SK-N-SH (cell line): ENCODE measurements at regions not wholly inside any gene's neighbourhood (a gene's known extent, or its start where the extent isn't known, plus 50 kb on each side); places are given as distances from the start of the nearest gene placed in this dataset.

Experiments used
- CTCF ChIA-PET: fragments of 300-600, 350-600 bp; formaldehyde crosslinking; extraction: SDS; loops from one replicate; lab custom pipeline; 2021; lab: Yijun Ruan, JAX
- POLR2A ChIA-PET: fragments of 350-600 bp; sonication (Branson Sonifier 250); formaldehyde crosslinking; extraction: SDS; loops from one replicate; lab custom pipeline; 2020; ENCODE audit warnings: antibody characterized with exemption, inconsistent platforms; lab: Yijun Ruan, JAX
- DNase-seq: peaks from one replicate; pipeline ENCODE4 v3.0.0; 2012
- H2AFZ ChIP-seq: fragments of 200-600 bp; sonication (generic); 2 replicates; pipeline ENCODE4 v1.8.1; 2016; ENCODE audit warnings: antibody characterized with exemption, mild to moderate bottlenecking, low read depth
- H3F3A ChIP-seq: fragments of 200-600 bp; sonication (generic); replicated peaks from 2 replicates; pipeline ENCODE3; 2016; ENCODE audit warnings: antibody characterized with exemption, mild to moderate bottlenecking; ENCODE audit not compliant: insufficient read depth
- H3K27ac ChIP-seq, 2 experiments: fragments of 200-500 bp in 1 of 2; fragments of 200-600 bp in 1 of 2; sonication (Bioruptor generic) in 1 of 2; sonication (generic), shearing (Covaris generic) in 1 of 2; 2 replicates each; pipeline versions ENCODE4 v1.5.1 to v1.6.1; 2014 to 2016; ENCODE audit warnings: low read depth in 2 of 2, inconsistent platforms in 1 of 2, low read length in 1 of 2, mild to moderate bottlenecking in 1 of 2, mixed read lengths in 1 of 2
- H3K27me3 ChIP-seq: fragments of 200-600 bp; sonication (generic), shearing (Covaris generic); 2 replicates; pipeline ENCODE4 v1.6.1; 2016; ENCODE audit warnings: mixed run types; ENCODE audit not compliant: insufficient read depth
- H3K36me3 ChIP-seq, 2 experiments: fragments of 200-500 bp in 1 of 2; fragments of 200-600 bp in 1 of 2; sonication (Bioruptor generic) in 1 of 2; sonication (generic) in 1 of 2; replicated peaks in 1 of 2; 2 replicates each; pipeline versions ENCODE3 to v1.5.1; 2014 to 2016; ENCODE audit warnings: low read length in 1 of 2, mild to moderate bottlenecking in 1 of 2; ENCODE audit not compliant: insufficient read depth in 2 of 2, control insufficient read depth in 1 of 2
- H3K4me1 ChIP-seq, 2 experiments: fragments of 200-500 bp in 1 of 2; fragments of 200-600 bp in 1 of 2; sonication (Bioruptor generic) in 1 of 2; sonication (generic), shearing (Covaris generic) in 1 of 2; 2 replicates each; pipeline versions ENCODE4 v1.5.1 to v1.6.1; 2014 to 2016; ENCODE audit warnings: low read depth in 1 of 2, low read length in 1 of 2, mixed run types in 1 of 2; ENCODE audit not compliant: insufficient read depth in 2 of 2, control insufficient read depth in 1 of 2
- H3K4me2 ChIP-seq: fragments of 200-600 bp; sonication (generic), shearing (Covaris generic); 2 replicates; pipeline ENCODE4 v1.6.1; 2017; ENCODE audit warnings: mixed run types
- H3K4me3 ChIP-seq, 2 experiments: fragments of 200-500 bp in 1 of 2; fragments of 200-600 bp in 1 of 2; sonication (Bioruptor generic) in 1 of 2; sonication (generic), shearing (Covaris generic) in 1 of 2; 2 replicates each; pipeline versions ENCODE4 v1.5.1 to v1.8.1; 2014 to 2016; ENCODE audit warnings: low read depth in 2 of 2, inconsistent platforms in 1 of 2, low read length in 1 of 2, mild to moderate bottlenecking in 1 of 2, mixed read lengths in 1 of 2, moderate library complexity in 1 of 2
- H3K79me2 ChIP-seq: fragments of 200-600 bp; sonication (generic); 2 replicates; pipeline ENCODE4 v1.8.1; 2017; ENCODE audit warnings: mild to moderate bottlenecking; ENCODE audit not compliant: insufficient read depth
- H3K9ac ChIP-seq: fragments of 200-600 bp; sonication (generic); 2 replicates; pipeline ENCODE4 v1.6.1; 2017; ENCODE audit warnings: mixed run types
- H3K9me2 ChIP-seq: fragments of 200-600 bp; sonication (generic); 2 replicates; pipeline ENCODE4 v1.6.1; 2017; ENCODE audit warnings: mixed run types
- H3K9me3 ChIP-seq: fragments of 200-600 bp; sonication (generic); 2 replicates; pipeline ENCODE4 v1.6.1; 2017; ENCODE audit warnings: mixed run types, mild to moderate bottlenecking, moderate library complexity
- H4K20me1 ChIP-seq: fragments of 200-600 bp; sonication (generic); 2 replicates; pipeline ENCODE4 v1.6.1; 2017; ENCODE audit warnings: mild to moderate bottlenecking, mixed run types; ENCODE audit not compliant: insufficient read depth
- EZH2phosphoT487 ChIP-seq: fragments of 200-600 bp; sonication (generic); IDR thresholded peaks from 2 replicates; pipeline ENCODE4 v1.6.1; 2017; ENCODE audit warnings: low read depth, mixed run types, mild to moderate bottlenecking, antibody characterized with exemption, moderate library complexity, borderline replicate concordance
- FOSL2 ChIP-seq: IDR thresholded peaks from 2 replicates; pipeline ENCODE4 v1.4.0; 2012; ENCODE audit warnings: low read depth, mild to moderate bottlenecking, moderate library complexity, borderline replicate concordance
- FOXJ3 ChIP-seq: sonication (generic); formaldehyde crosslinking; IDR thresholded peaks from 2 replicates; pipeline ENCODE4 v1.5.1; 2020; ENCODE audit warnings: mild to moderate bottlenecking, missing genetic modification reagents
- FOXM1 ChIP-seq: IDR thresholded peaks from 2 replicates; pipeline ENCODE4 v1.4.0; 2012; ENCODE audit warnings: low read depth, mild to moderate bottlenecking
- IRF3 ChIP-seq: fragments of 150-350 bp; IDR thresholded peaks from 2 replicates; pipeline ENCODE4 v1.6.1; 2016; ENCODE audit warnings: mild to moderate bottlenecking, low read depth, low read length
- MEF2A ChIP-seq: IDR thresholded peaks from 2 replicates; pipeline ENCODE4 v1.4.0; 2012; ENCODE audit warnings: low read depth, borderline replicate concordance
- NFIC ChIP-seq: IDR thresholded peaks from 2 replicates; pipeline ENCODE4 v1.4.0; 2012; ENCODE audit warnings: borderline replicate concordance
- PBX3 ChIP-seq: IDR thresholded peaks from 2 replicates; pipeline ENCODE4; 2012
- RAD21 ChIP-seq: IDR thresholded peaks from 2 replicates; pipeline ENCODE4 v1.6.1; 2012; ENCODE audit warnings: mild to moderate bottlenecking, low read length
- SIN3A ChIP-seq: IDR thresholded peaks from 2 replicates; pipeline ENCODE4 v1.6.1; 2012; ENCODE audit warnings: low read depth, mild to moderate bottlenecking, low read length, moderate library complexity, borderline replicate concordance
- SMC3 ChIP-seq: IDR thresholded peaks from 2 replicates; pipeline ENCODE4 v1.6.1; 2012; ENCODE audit warnings: low read depth, low read length, improper control_type of control experiment
- TAF1 ChIP-seq: IDR thresholded peaks from 2 replicates; pipeline ENCODE4 v1.6.1; 2012; ENCODE audit warnings: low read depth, mild to moderate bottlenecking, low read length, moderate library complexity, borderline replicate concordance
- TCF12 ChIP-seq: IDR thresholded peaks from 2 replicates; pipeline ENCODE4 v1.4.0; 2012
- TEAD4 ChIP-seq: IDR thresholded peaks from 2 replicates; pipeline ENCODE4 v1.4.0; 2012; ENCODE audit warnings: mild to moderate bottlenecking, borderline replicate concordance; ENCODE audit not compliant: insufficient read depth
- USF1 ChIP-seq: IDR thresholded peaks from 2 replicates; pipeline ENCODE4 v1.4.0; 2012; ENCODE audit warnings: low read depth, borderline replicate concordance
- YY1 ChIP-seq: IDR thresholded peaks from 2 replicates; pipeline ENCODE4 v1.4.0; 2012; ENCODE audit warnings: low read depth, mild to moderate bottlenecking
- WGBS: methylation state at CpG from one replicate; pipeline ENCODE4 v1.1.6; 2017; ENCODE audit warnings: low lambda C conversion rate; 5-methylcytosine and 5-hydroxymethylcytosine counted together
- TF ChIP-seq, protein P1 (sequence below): IDR thresholded peaks from 2 replicates; pipeline ENCODE4 v1.4.0; 2012; ENCODE audit warnings: low read depth
- TF ChIP-seq, protein P2 (sequence below): IDR thresholded peaks from 2 replicates; pipeline ENCODE4 v1.6.1; 2012; ENCODE audit warnings: mild to moderate bottlenecking, low read depth, low read length, moderate library complexity

- TF ChIP-seq TEAD4 (no peak), NFIC (no peak), SIN3A (no peak), USF1 (no peak)
- TF ChIP-seq, protein P1, sequence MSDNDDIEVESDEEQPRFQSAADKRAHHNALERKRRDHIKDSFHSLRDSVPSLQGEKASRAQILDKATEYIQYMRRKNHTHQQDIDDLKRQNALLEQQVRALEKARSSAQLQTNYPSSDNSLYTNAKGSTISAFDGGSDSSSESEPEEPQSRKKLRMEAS, result no peak
- TF ChIP-seq, all 33 proteins: peak for 0
These were observed 204.1 kb upstream of the ANK2 start (continued) for GRCh38 chr4:112845386-112845785.

GRCh38 chr4:112847045-112847444, 202.4 kb upstream of the ANK2 start:
- no peaks in the 10 kb centered on the region for H3K9me2 ChIP-seq
- ChIA-PET CTCF (no interaction called here), POLR2A (no interaction called here)
- H4K20me1 ChIP-seq, result no peaks in the 10 kb centered on the region
- H3K9ac ChIP-seq, result no peak overlapping the region
- H3K4me3 ChIP-seq, result no peak overlapping the region
- DNase-seq, result no peak
- WGBS, result 92% methylated on average over 4 of the region's 4 CpGs
- H3K9me3 ChIP-seq, result no peaks in the 10 kb centered on the region
- H3K79me2 ChIP-seq, result no peaks in the 10 kb centered on the region
- TF ChIP-seq NFIC, result no peak
- TF ChIP-seq FOXM1, result no peak
- TF ChIP-seq YY1, result no peak
- TF ChIP-seq TCF12, result no peak
- no peak for TF ChIP-seq IRF3
- no peak for TF ChIP-seq RAD21
- TF ChIP-seq, protein P1, result no peak
- no peak for TF ChIP-seq FOSL2
- TF ChIP-seq TAF1, result no peak
- TF ChIP-seq SMC3, result no peak
- TF ChIP-seq EZH2phosphoT487, result no peak
- no peak overlapping the region for H3K4me2 ChIP-seq
- H3K36me3 ChIP-seq, result no peaks in the 10 kb centered on the region
- H3K4me1 ChIP-seq, result no peaks in the 10 kb centered on the region
- no peaks in the 10 kb centered on the region for H3F3A ChIP-seq
- H2AFZ ChIP-seq, result no peak overlapping the region
- H3K27me3 ChIP-seq, result no peaks in the 10 kb centered on the region
- H3K27ac ChIP-seq, result no peak overlapping the region

DNA sequence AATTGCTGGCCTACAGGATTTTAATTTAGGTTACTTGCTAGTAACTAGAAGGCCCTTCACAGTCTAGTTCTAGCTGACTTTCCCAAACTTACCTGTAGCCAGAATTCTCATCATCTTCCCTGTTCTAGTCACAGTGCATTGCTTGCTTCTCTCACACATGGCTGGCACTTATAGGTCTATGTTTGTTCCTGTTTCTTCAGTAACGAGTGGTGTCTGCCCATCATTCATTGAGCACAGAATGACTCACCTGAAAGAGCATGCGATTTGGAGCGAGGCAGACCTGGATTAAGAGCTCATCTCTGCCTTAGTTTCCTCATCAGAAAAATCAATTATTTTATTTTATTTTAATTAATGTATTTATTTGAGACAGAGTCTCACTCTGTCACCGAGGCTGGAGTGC, 201.7 kb upstream of the ANK2 start:
- Histone ChIP-seq H3K9me3 (no peaks in the 10 kb centered on the region), H3K79me2 (no peaks in the 10 kb centered on the region), H3K4me3 (no peak overlapping the region), H3K4me1 (no peaks in the 10 kb centered on the region), H3K9me2 (no peaks in the 10 kb centered on the region), H3F3A (no peaks in the 10 kb centered on the region), H3K4me2 (no peak overlapping the region), H4K20me1 (no peaks in the 10 kb centered on the region), H2AFZ (no peak overlapping the region), H3K36me3 (no peaks in the 10 kb centered on the region), H3K27me3 (no peaks in the 10 kb centered on the region), H3K9ac (no peak overlapping the region), H3K27ac (no peak overlapping the region)
- TF ChIP-seq FOSL2, result no peak
- TF ChIP-seq, protein P2, sequence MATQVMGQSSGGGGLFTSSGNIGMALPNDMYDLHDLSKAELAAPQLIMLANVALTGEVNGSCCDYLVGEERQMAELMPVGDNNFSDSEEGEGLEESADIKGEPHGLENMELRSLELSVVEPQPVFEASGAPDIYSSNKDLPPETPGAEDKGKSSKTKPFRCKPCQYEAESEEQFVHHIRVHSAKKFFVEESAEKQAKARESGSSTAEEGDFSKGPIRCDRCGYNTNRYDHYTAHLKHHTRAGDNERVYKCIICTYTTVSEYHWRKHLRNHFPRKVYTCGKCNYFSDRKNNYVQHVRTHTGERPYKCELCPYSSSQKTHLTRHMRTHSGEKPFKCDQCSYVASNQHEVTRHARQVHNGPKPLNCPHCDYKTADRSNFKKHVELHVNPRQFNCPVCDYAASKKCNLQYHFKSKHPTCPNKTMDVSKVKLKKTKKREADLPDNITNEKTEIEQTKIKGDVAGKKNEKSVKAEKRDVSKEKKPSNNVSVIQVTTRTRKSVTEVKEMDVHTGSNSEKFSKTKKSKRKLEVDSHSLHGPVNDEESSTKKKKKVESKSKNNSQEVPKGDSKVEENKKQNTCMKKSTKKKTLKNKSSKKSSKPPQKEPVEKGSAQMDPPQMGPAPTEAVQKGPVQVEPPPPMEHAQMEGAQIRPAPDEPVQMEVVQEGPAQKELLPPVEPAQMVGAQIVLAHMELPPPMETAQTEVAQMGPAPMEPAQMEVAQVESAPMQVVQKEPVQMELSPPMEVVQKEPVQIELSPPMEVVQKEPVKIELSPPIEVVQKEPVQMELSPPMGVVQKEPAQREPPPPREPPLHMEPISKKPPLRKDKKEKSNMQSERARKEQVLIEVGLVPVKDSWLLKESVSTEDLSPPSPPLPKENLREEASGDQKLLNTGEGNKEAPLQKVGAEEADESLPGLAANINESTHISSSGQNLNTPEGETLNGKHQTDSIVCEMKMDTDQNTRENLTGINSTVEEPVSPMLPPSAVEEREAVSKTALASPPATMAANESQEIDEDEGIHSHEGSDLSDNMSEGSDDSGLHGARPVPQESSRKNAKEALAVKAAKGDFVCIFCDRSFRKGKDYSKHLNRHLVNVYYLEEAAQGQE, result no peak
- TF ChIP-seq TAF1, result no peak
- no peak for TF ChIP-seq SIN3A
- TF ChIP-seq FOXJ3, result no peak
- TF ChIP-seq MEF2A, result no peak
- TF ChIP-seq PBX3, result no peak
- no peak for DNase-seq
- CTCF ChIA-PET, result interaction anchor here (2.6 kb wide), 1 partner anchor 91 kb away, joined by 14 read pairs; no protein-coding TSS in a partner anchor
- POLR2A ChIA-PET, result no interaction called here
- WGBS, result 85% methylated on average over 4 of the region's 4 CpGs
